Activated CD8-positive, alpha-beta T cell treated with anti-CD3 and anti-CD28 coated beads for 36 hours (primary cell): ENCODE measurements at regions not wholly inside any gene's neighbourhood (a gene's known extent, or its start where the extent isn't known, plus 50 kb on each side); places are given as distances from the start of the nearest gene placed in this dataset.
"Not testable (repeated sequence)": the region's sequence is repeated elsewhere in the genome, so short reads cannot be mapped to it uniquely, and the experiment has no call there.

ENCODE experiments used
- ATAC-seq: fragments of 200-7000 bp; cut with Tn5 transposase; one replicate; pipeline ENCODE4 v1.10.0; 2021; ENCODE audit warnings: mild to moderate bottlenecking, moderate library complexity
- CTCF ChIA-PET: fragments of 350-600 bp; sonication (Branson Sonifier 250); formaldehyde crosslinking; loops from one replicate; lab custom pipeline; 2021; ENCODE audit warnings: antibody characterized with exemption; lab: Charles Lee
- POLR2A ChIA-PET: fragments of 350-600 bp; sonication (Branson Sonifier 250); formaldehyde crosslinking; loops from one replicate; lab custom pipeline; 2021; ENCODE audit warnings: antibody characterized with exemption; lab: Charles Lee
- DNase-seq: peaks from one replicate; pipeline ENCODE4 v3.0.0-alpha.2; 2020
- H3K27ac Mint-ChIP-seq: one replicate; pipeline ENCODE4 v1.8.0; 2021; ENCODE audit warnings: mild to moderate bottlenecking, mixed read lengths
- H3K27me3 Mint-ChIP-seq: one replicate; pipeline ENCODE4 v1.8.0; 2021; ENCODE audit warnings: mixed read lengths
- H3K36me3 Mint-ChIP-seq: one replicate; pipeline ENCODE4 v1.8.0; 2021; ENCODE audit warnings: low read depth, mixed read lengths
- H3K4me1 Mint-ChIP-seq: one replicate; pipeline ENCODE4 v1.8.0; 2021; ENCODE audit warnings: low read depth, mixed read lengths
- H3K4me3 Mint-ChIP-seq: one replicate; pipeline ENCODE4 v1.8.0; 2021; ENCODE audit warnings: mild to moderate bottlenecking, moderate library complexity, mixed read lengths
- H3K9me3 Mint-ChIP-seq: one replicate; pipeline ENCODE4 v1.8.0; 2021; ENCODE audit warnings: mixed read lengths
- CTCF ChIP-seq: fragments of 200-600 bp; IDR thresholded peaks from one replicate; pipeline ENCODE4 v1.8.0; 2022; ENCODE audit warnings: antibody characterized with exemption, mild to moderate bottlenecking
- intact Hi-C: fragments of 100-400 bp; cut with micrococcal nuclease; formaldehyde crosslinking; loops from one replicate; pipeline ENCODE4 v1.10.0; 2022

GRCh38 chr2:209181984-209182383 is 241.9 kb upstream of the MAP2 start:
- CTCF ChIA-PET, result no interaction called here
- no peak overlapping the region for H3K27ac Mint-ChIP-seq
- H3K27me3 Mint-ChIP-seq, result no peaks in the 10 kb centered on the region
- intact Hi-C loops, result no loop called here
- POLR2A ChIA-PET, result no interaction called here
- H3K36me3 Mint-ChIP-seq, result no peaks in the 10 kb centered on the region
- no peaks in the 10 kb centered on the region for H3K4me1 Mint-ChIP-seq
- ATAC-seq, result no peak
- H3K4me3 Mint-ChIP-seq, result no peak overlapping the region
- H3K9me3 Mint-ChIP-seq, result no peaks in the 10 kb centered on the region
- no peak for TF ChIP-seq CTCF
- no peak for DNase-seq

GRCh38 chr2:209186886-209187285 is 237.0 kb upstream of the MAP2 start:
- H3K9me3 Mint-ChIP-seq, CTCF ChIA-PET, H3K4me3 Mint-ChIP-seq, intact Hi-C loops, POLR2A ChIA-PET, H3K27ac Mint-ChIP-seq, H3K4me1 Mint-ChIP-seq, H3K27me3 Mint-ChIP-seq, H3K36me3 Mint-ChIP-seq, ATAC-seq, DNase-seq: not testable (repeated sequence)

GRCh38 chr2:209189893-209190292 is 234.0 kb upstream of the MAP2 start:
- H3K36me3 Mint-ChIP-seq, result no peaks in the 10 kb centered on the region
- no peaks in the 10 kb centered on the region for H3K27me3 Mint-ChIP-seq
- no peak for TF ChIP-seq CTCF
- no peak overlapping the region for H3K4me3 Mint-ChIP-seq
- H3K4me1 Mint-ChIP-seq, result no peaks in the 10 kb centered on the region
- CTCF ChIA-PET, result no interaction called here
- H3K27ac Mint-ChIP-seq, result no peak overlapping the region
- no peak for ATAC-seq
- intact Hi-C loops, result no loop called here
- POLR2A ChIA-PET, result no interaction called here
- H3K9me3 Mint-ChIP-seq, result no peaks in the 10 kb centered on the region
- no peak for DNase-seq

GRCh38 chr2:209191139-209191538 is 232.7 kb upstream of the MAP2 start:
- ChIA-PET POLR2A (no interaction called here), CTCF (no interaction called here)
- no peaks in the 10 kb centered on the region for H3K36me3 Mint-ChIP-seq
- intact Hi-C loops, result no loop called here
- H3K27ac Mint-ChIP-seq, result no peak overlapping the region
- ATAC-seq (no peak), DNase-seq (no peak)
- no peak overlapping the region for H3K4me3 Mint-ChIP-seq
- no peaks in the 10 kb centered on the region for H3K9me3 Mint-ChIP-seq
- no peaks in the 10 kb centered on the region for H3K27me3 Mint-ChIP-seq
- no peaks in the 10 kb centered on the region for H3K4me1 Mint-ChIP-seq
- TF ChIP-seq CTCF, result no peak

GRCh38 chr2:209194717-209195116 is 229.1 kb upstream of the MAP2 start:
- intact Hi-C loops, result no loop called here
- Mint-ChIP-seq H3K27me3 (no peaks in the 10 kb centered on the region), H3K27ac (no peak overlapping the region), H3K36me3 (no peaks in the 10 kb centered on the region), H3K9me3 (peaks cover 4% of the 10 kb centered on the region), H3K4me1 (no peaks in the 10 kb centered on the region), H3K4me3 (no peak overlapping the region)
- no peak for TF ChIP-seq CTCF
- ATAC-seq (no peak), DNase-seq (no peak)
- ChIA-PET CTCF (no interaction called here), POLR2A (no interaction called here)

GRCh38 chr2:209208211-209208610 is 215.6 kb upstream of the MAP2 start:
- POLR2A ChIA-PET, result interaction anchor here (0.5 to 0.6 kb wide), 2 partner anchors 232 to 610 kb away, joined by 3 read pairs; no protein-coding TSS in a partner anchor

More at GRCh38 chr2:209208211-209208610, 215.6 kb upstream of the MAP2 start:
- peak; percentile 40 for TF ChIP-seq CTCF
- no peaks in the 10 kb centered on the region for H3K27me3 Mint-ChIP-seq
- peak; percentile 51 for DNase-seq
- no peak overlapping the region for H3K27ac Mint-ChIP-seq
- H3K4me1 Mint-ChIP-seq, result no peaks in the 10 kb centered on the region
- intact Hi-C loops, result loop anchor here (5.0 kb wide), 1 partner anchor 741 kb away; no protein-coding TSS in a partner anchor
- H3K9me3 Mint-ChIP-seq, result no peaks in the 10 kb centered on the region
- H3K36me3 Mint-ChIP-seq, result no peaks in the 10 kb centered on the region
- H3K4me3 Mint-ChIP-seq, result peak overlapping the region; percentile 2
- CTCF ChIA-PET, result interaction anchor here (0.8 kb wide), 1 partner anchor 87 kb away, joined by 3 read pairs; no protein-coding TSS in a partner anchor
- ATAC-seq, result no peak
